Fibroblast of the aortic adventitia (primary cell): ENCODE measurements at regions not wholly inside any gene's neighbourhood (a gene's known extent, or its start where the extent isn't known, plus 50 kb on each side); places are given as distances from the start of the nearest gene placed in this dataset.

ENCODE experiments used
- DNase-seq: peaks from one replicate; pipeline ENCODE4 v3.0.0-alpha.2; 2010; ENCODE audit warnings: low read depth
- H3K4me3 ChIP-seq: 2 replicates; pipeline ENCODE4 v1.5.1; 2011; ENCODE audit warnings: low read depth, mild to moderate bottlenecking, control low read depth, low read length, moderate library complexity
- TF ChIP-seq, protein P1 (sequence below): IDR thresholded peaks from 2 replicates; pipeline ENCODE4 v1.5.1; 2011; ENCODE audit warnings: mild to moderate bottlenecking, low read length, control low read depth, inconsistent platforms; ENCODE audit not compliant: insufficient read depth

DNA sequence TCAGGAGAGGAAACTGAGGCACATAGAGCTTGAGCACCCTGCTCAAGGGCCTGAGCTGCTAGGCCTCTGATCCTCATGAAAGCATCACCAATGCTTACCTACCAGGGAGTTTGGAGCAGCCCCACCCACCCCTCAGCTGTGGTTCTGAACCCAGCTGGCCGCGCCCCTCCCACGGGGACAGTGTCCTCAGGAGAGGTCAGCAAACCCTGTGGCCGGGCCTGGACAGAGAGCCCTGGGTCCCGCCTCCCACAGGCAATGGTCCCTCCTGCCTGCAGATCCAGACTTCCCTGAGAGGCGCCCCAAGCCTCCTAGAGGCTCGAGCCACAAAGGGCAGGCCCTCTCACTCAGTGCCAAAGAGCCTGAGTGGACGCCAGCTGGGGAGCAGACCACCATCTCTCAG lies 184.9 kb downstream of the BRD1 start:
- no peak for DNase-seq
- no peak overlapping the region for H3K4me3 ChIP-seq
- TF ChIP-seq, protein P1, sequence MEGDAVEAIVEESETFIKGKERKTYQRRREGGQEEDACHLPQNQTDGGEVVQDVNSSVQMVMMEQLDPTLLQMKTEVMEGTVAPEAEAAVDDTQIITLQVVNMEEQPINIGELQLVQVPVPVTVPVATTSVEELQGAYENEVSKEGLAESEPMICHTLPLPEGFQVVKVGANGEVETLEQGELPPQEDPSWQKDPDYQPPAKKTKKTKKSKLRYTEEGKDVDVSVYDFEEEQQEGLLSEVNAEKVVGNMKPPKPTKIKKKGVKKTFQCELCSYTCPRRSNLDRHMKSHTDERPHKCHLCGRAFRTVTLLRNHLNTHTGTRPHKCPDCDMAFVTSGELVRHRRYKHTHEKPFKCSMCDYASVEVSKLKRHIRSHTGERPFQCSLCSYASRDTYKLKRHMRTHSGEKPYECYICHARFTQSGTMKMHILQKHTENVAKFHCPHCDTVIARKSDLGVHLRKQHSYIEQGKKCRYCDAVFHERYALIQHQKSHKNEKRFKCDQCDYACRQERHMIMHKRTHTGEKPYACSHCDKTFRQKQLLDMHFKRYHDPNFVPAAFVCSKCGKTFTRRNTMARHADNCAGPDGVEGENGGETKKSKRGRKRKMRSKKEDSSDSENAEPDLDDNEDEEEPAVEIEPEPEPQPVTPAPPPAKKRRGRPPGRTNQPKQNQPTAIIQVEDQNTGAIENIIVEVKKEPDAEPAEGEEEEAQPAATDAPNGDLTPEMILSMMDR = no peak

DNA sequence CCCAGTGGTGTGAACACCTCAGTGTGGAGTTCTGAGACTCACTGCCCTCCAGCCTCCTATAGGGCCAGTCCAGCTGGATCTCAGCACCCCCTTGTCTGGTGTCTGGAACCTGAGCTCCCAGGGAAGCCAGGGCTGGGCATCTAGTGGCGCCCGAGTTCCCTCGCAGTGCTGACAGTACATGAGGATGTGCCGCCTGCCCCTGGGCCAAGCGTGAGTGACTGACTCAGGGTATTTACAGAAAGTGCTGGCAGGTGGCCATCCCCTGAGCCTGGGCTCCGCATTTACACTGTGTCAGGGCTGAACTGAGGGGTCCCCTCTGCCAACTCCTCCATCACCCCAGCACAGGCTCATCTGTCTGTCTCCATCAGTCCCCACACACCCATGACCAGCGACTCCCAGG lies 185.3 kb downstream of the BRD1 start:
- H3K4me3 ChIP-seq = no peak overlapping the region
- TF ChIP-seq, protein P1 = no peak
- no peak for DNase-seq

DNA sequence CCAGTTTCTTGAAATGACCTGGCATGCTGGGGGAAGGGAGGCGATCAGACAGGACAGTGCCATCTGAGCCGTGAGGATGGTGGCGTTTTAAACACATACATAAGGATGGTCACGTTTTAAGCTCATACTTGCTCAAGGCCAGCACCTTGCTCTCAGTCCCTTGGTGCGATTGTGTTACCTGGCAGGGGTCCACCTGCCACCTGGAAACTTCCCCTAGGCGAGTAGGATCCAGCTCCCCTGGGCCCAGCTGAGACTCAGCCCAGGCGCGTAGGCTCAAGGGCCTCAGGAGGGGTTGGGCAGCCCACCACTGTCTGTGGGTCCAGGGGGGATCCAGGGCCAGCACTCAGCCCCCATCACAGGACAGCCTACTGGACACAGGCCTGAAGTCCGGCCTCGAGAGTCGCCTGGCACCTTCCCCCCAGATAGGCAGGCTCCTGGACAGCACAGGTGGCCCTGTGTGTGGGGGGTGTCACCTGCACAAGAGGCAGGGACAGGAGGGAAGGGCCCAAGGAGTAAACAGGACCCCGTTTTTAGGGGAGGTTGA lies 185.8 kb downstream of the BRD1 start:
- TF ChIP-seq, protein P1 = no peak
- DNase-seq = no peak

DNA sequence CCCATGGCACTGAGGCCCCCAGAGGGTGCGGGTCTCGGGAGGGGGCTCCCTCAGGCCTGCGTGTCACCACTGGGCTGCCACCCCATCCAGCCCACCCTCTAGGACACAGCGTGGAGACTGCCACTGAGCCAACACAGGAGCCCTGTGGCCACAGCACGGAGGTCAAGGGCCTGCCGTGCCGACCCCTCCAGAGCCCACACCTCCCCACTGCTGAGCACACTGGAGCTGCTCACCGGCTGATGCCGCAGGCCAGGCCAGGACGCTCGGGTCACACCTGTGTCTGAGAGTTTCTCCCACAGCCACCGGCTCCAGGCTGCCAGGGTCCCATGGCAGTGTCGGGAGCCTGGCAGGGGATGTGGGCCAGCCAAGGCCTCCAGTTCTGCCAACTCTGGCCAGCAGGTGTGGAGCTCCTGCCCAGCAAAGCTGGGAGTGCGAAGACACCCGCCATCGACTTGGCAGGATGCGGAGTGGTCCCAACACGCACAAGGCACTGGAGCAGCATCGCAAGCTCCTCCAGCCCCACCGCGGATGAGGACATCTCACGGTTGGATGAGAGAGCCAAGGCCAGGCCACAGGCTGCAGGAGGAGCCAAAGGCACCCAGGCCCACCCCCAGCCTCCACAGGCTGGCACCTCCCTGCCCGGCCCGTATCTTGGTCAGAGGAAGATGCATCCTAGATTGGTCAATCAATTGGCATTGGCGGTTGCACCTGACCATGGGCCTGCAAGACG lies 187.1 kb downstream of the BRD1 start:
- TF ChIP-seq, protein P1 = no peak
- DNase-seq = no peak
- no peak overlapping the region for H3K4me3 ChIP-seq

More for the DNA sequence above, 185.8 kb downstream of the BRD1 start:
- H3K4me3 ChIP-seq = no peak overlapping the region

GRCh38 chr22:49639956-49640355 lies 187.7 kb downstream of the BRD1 start:
- no peak overlapping the region for H3K4me3 ChIP-seq
- TF ChIP-seq, protein P1 = no peak
- no peak for DNase-seq

DNA sequence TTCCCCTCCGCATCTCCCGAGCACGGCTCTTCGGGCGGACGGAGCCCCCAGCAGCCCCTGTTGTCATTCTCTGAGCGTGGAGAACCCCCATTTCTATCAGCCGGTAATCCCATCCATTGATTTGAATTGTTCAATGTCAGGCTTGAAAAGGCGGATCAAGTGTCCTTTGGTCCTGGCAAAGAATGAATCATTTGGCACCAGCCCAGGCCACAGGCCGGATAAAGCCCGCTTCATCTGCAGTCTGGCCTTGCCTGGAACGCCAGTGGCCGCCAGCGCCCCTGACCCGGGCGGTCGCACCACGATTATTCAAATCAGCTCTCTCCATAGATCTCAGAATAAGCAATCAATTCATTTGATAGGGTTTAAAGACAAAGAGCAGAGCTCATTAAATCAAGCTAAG lies 188.9 kb downstream of the BRD1 start:
- TF ChIP-seq, protein P1 = no peak
- no peak for DNase-seq

More for the DNA sequence above, 188.9 kb downstream of the BRD1 start:
- no peak overlapping the region for H3K4me3 ChIP-seq
